Loucy (cell line): ENCODE measurements at regions not wholly inside any gene's neighbourhood (a gene's known extent, or its start where the extent isn't known, plus 50 kb on each side); places are given as distances from the start of the nearest gene placed in this dataset.

ENCODE experiments used
- EZH2phosphoT487 ChIP-seq: fragments of 200-600 bp; IDR thresholded peaks from 2 replicates; pipeline ENCODE4 v1.6.1; 2018; ENCODE audit warnings: antibody characterized with exemption, mild to moderate bottlenecking, moderate library complexity, borderline replicate concordance
- TF ChIP-seq, protein P1 (sequence below): fragments of 200-600 bp; sonication (generic); conservative IDR thresholded peaks from 2 replicates; pipeline ENCODE4 v1.5.1; 2014; ENCODE audit warnings: mild to moderate bottlenecking, antibody characterized with exemption, low read length

DNA sequence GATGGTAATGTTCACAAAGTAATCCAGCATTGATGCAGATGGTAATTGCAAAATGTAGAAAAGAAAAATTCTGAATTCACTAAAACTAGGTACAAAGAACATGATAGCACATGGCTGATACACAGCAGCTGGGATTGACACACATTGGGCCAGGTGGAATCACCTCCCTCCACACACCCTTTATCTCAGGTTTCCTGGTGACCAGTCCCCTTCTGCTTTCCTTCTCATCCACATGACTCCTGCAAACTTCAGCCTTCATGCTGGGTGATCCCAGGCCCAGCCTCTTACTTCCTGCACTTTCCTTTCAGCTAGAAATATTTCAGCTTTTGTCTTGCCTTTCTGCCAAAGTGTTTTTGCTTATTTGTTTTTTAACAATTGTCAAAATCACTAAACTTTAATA lies 246.9 kb downstream of the LNPK start:
- TF ChIP-seq, protein P1, sequence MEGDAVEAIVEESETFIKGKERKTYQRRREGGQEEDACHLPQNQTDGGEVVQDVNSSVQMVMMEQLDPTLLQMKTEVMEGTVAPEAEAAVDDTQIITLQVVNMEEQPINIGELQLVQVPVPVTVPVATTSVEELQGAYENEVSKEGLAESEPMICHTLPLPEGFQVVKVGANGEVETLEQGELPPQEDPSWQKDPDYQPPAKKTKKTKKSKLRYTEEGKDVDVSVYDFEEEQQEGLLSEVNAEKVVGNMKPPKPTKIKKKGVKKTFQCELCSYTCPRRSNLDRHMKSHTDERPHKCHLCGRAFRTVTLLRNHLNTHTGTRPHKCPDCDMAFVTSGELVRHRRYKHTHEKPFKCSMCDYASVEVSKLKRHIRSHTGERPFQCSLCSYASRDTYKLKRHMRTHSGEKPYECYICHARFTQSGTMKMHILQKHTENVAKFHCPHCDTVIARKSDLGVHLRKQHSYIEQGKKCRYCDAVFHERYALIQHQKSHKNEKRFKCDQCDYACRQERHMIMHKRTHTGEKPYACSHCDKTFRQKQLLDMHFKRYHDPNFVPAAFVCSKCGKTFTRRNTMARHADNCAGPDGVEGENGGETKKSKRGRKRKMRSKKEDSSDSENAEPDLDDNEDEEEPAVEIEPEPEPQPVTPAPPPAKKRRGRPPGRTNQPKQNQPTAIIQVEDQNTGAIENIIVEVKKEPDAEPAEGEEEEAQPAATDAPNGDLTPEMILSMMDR = no peak
- TF ChIP-seq EZH2phosphoT487 = no peak
